Pulmonary artery endothelial cell (primary cell): ENCODE measurements at regions not wholly inside any gene's neighbourhood (a gene's known extent, or its start where the extent isn't known, plus 50 kb on each side); places are given as distances from the start of the nearest gene placed in this dataset.
"Not testable (repeated sequence)": the region's sequence is repeated elsewhere in the genome, so short reads cannot be mapped to it uniquely, and the experiment has no call there.

Experiments used
- DNase-seq: peaks from one replicate; pipeline ENCODE4 v3.0.0-alpha.2; 2011; ENCODE audit warnings: low read depth, low spot score

- no peak for DNase-seq
These were observed 222.4 kb downstream of the ANTXR2 start for GRCh38 chr4:79850626-79851025.

GRCh38 chr4:79848329-79848728 is 224.7 kb downstream of the ANTXR2 start:
- DNase-seq, result no peak

DNA sequence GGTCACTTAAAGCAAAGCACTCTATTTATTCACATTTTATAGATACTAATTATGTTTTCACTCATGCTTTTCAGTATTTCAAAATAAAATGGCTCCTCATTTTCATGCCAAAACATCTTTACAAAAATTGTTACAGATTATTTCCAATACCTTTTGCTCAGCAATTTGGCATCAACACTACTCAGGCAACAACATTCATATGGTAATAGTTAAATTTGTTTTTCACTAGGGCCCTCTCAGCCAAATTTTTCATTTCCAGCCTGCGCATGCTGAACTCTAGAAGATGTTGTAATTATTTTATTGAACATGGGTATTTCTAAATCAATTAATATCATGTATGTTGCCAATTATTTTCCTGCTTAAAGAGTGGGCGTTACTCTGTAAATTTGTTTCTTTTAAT is 225.6 kb downstream of the ANTXR2 start:
- no peak for DNase-seq

GRCh38 chr4:79842162-79842561 is 230.9 kb downstream of the ANTXR2 start:
- DNase-seq, result no peak

DNA sequence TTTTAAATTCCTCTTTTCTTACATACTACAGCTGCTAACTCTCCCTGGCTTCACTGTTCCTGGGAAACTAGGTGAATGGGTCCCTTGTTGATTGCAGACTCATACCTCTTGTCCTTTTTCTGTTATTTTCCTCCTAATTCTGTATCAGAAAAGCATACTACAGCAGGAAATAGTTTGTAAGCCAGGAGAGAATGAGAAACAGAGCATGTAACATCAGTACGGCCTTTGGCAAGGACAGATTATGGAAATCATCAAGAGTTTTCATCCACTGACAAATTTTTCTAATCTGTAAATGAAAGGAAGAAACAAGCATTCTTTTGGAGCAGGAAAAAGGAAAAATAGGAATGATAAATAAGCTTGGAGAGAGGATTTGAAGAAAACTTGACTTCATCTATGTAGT is 239.2 kb downstream of the ANTXR2 start:
- no peak for DNase-seq

DNA sequence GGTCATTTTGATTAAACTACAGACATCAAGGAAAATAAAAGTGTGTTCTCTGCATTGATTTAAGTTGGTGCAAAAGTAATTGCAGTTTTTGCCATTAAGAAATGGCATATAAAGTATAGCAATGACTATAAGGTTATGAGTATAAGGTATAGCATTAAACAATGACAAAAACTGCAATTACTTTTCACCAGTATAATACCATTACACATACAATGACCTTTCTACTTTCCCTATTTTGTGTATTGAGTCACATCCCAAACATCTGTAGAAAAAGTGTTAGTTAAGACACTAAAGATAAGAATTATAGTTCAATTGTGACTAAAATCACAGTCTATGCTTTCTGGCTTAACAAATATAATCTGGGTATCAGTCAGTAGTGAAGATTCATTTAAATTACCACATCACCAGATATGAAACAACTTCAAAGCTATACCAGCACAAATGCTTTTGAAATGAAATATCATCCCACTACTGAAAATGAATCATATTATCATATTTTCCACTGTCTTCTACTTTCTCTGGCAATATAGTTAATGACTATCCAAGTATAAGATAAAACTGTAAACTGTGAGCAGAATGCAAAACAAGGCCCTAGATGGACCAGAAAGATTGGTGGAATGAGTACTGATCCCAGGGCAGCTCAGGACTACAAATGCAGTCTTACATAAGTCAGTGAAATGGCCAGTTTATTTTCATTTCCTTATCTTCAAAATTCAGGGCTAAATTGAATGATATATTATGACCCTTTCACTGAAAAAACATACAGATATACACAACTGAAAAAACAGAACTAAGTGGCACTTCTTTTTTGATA is 241.1 kb downstream of the ANTXR2 start:
- DNase-seq, result no peak

- DNase-seq, result no peak
These were observed 241.9 kb downstream of the ANTXR2 start for GRCh38 chr4:79831119-79831528.

DNA sequence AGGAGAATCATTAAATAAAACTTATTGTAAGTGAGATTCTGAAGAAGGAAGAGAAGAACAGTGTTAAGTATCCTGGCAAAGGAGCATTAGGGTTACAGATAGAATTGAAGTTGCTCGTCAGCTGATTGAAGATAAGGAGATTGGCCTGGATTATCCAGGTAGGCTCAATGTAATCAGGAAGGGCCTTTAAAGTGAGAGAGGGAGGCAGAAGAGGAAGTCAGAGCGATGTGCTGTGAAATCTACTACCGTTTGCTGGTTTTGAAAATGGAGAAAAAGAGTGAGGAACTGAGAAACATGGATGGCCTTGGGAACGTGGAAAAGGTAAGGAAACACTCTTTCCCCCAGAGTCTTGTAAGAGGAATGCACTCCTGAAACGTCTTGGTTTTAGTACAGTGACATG is 245.7 kb downstream of the ANTXR2 start:
- DNase-seq, result no peak

- DNase-seq, result no peak
These were observed 249.8 kb downstream of the ANTXR2 start for GRCh38 chr4:79823148-79823763.

DNA sequence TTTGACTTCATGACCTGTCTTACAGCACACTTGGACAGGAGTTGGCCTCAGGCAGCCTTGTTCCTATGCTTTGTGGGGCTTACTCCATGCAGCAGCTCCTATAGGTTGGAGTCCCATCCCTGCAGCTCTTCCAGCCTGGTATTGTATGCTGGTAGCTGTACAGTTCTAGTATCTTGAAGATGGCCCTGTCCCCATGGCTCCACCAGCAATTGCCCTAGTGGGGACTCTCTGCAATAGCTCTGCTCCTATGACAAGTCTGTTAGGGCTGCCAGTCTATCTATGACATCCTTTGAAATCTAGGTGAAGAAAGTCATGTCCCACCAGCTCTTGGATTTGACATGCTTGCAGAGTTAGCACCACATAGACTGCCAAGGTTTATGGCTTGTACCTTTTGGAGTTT is 252.6 kb downstream of the ANTXR2 start:
- no peak for DNase-seq

DNA sequence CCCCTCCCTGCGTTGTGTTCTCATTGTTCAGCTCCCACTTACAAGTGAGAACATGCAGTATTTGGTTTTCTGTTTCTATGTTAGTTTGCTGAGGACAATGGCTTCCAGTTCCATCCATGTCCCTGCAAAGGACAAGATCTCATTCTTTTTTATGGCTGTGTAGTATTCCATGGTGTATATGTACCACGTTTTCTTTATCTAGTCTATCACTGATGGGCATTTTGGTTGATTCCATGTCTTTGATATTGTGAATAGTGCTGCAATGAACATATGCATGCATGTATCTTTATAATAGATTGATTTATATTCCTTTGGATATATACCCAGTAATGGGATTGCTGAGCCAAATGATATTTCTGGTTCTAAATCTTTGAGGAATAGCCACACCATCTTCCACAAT is 265.1 kb downstream of the ANTXR2 start:
- DNase-seq, result not testable (repeated sequence)

- DNase-seq, result no peak
These were observed 275.0 kb downstream of the ANTXR2 start for GRCh38 chr4:79798047-79798446.

DNA sequence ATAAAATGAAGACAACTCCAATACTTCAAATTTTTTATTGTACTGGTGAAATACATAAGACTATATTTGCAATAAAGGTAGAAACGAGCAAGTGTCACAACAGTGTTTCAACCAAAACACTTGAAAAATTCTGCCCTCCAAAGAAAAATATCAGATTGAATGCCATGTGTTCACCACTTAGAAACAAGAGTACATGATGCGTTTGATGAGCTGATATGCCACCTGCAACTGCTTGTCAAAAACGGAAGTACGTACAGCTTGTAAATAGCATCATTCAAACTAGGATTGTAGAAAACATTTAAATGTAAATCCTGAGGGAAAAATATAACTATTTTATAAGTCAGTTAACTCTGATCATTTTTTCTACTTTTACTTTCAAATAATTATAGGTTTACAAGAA is 276.1 kb downstream of the ANTXR2 start:
- DNase-seq, result no peak

DNA sequence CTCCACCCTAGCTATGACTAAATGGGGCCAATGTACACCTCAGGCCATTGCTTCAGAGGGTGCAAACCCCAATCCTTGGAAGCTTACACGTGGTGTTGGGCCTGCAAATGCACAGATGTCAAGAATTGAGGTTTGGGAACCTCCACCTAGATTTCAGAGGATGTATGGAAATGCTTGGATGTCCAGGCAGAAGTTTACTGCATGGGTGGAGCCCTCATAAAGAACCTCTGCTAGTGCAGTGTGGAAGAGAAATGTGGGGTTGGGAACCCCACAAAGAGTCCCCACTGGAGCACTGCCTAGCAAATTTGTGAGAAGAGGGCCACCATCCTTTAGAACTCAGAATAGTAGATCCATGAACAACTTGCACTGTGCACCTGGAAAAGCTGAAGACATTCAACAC is 284.1 kb downstream of the ANTXR2 start:
- no peak for DNase-seq

DNA sequence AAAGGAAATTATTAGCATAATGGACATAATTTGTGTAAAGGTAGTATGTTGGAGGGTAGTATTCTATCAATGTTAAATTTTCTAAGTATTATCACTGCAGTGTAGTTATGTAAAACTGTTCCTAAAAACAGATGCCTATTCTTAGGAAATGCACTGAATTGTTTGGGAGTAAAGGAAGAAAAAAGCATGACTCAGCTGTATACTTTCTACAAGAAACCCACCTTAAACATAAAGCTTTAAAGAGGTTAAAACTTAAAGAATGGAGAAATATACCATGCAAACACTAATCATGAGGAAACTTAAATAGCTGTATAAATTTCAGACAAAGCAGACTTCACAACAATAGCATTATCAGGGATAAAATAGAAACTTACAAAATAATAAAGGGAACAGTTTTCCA is 292.9 kb downstream of the ANTXR2 start:
- no peak for DNase-seq

DNA sequence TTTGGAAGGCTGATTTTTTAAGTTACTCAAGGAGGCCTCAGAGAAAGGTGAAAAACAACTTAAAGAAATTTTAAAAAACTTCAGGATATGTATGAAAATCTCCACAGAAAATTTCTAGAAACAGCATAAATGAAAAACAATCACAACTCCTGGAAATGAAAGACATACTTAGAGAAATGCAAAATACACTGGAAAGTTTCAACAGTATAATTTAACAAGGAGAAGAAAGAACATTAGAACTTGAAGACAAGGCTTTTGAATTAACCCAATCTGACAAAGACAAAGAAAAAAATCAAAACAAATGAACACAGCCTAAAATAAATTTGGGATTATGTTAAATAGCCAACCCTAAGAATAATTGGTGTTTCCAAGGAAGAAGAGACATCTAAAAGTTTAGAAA is 300.5 kb downstream of the ANTXR2 start:
- no peak for DNase-seq

- no peak for DNase-seq
These were observed 308.9 kb downstream of the ANTXR2 start for GRCh38 chr4:79764120-79764519.

GRCh38 chr4:79763486-79764075 is 309.4 kb downstream of the ANTXR2 start:
- DNase-seq, result no peak

DNA sequence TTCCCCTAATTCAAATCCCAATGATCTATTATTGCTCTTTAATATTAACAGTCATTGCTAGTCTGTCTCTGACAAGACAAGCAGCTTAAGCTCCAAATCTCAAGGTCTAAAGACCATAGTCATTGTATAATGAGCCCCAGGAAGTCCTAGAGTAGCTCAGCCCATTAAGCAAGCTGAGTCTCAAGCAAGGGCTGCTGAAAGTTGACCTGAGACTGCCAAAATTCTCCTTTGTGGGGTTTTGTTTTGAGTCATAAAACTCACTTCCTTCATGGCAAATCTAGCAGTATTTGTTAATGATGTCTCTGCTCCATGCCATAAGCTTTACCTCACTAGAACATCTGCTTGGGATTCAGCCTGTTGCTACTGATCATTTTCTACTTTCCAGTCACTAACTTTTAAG is 313.2 kb downstream of the ANTXR2 start:
- DNase-seq, result no peak

GRCh38 chr4:79757600-79757999 is 315.4 kb downstream of the ANTXR2 start:
- DNase-seq, result no peak

GRCh38 chr4:79756140-79756895 is 316.7 kb downstream of the ANTXR2 start:
- DNase-seq, result no peak

GRCh38 chr4:79748835-79749234 is 324.2 kb downstream of the ANTXR2 start:
- no peak for DNase-seq
